ENCODE measurements at regions not wholly inside any gene's neighbourhood (a gene's known extent, or its start where the extent isn't known, plus 50 kb on each side); places are given as distances from the start of the nearest gene placed in this dataset.

GRCh38 chr2:139798391-139798790, 1018.2 kb upstream of the NXPH2 start:
- TF ChIP-seq EZH2 (IDR thresholded peaks at IDR 0.05; ENCODE audit: borderline replicate concordance, insufficient read depth, low read depth, low read length, poor library complexity, severe bottlenecking) (no peak), CTCF (IDR thresholded peaks at IDR 0.05) (no peak)

Data from B cell (primary cell).